ENCODE measurements at regions not wholly inside any gene's neighbourhood (a gene's known extent, or its start where the extent isn't known, plus 50 kb on each side); places are given as distances from the start of the nearest gene placed in this dataset.

- no peak for TF ChIP-seq CTCF (IDR thresholded peaks at IDR 0.05; ENCODE audit: insufficient read depth, low read depth, low read length)
- no peak for TF ChIP-seq EZH2 (IDR thresholded peaks at IDR 0.05; ENCODE audit: insufficient read depth, low read length)
These were observed 100.2 kb downstream of the ANAPC4 start for GRCh38 chr4:25477221-25477620.

All from astrocyte (in vitro differentiated cells and primary cell).